GM21576 (cell line): ENCODE measurements at regions not wholly inside any gene's neighbourhood (a gene's known extent, or its start where the extent isn't known, plus 50 kb on each side); places are given as distances from the start of the nearest gene placed in this dataset.

Experiments used
- ATAC-seq: cut with Tn5 transposase; IDR thresholded peaks from one replicate; pipeline ENCODE4 v1.9.1; 2021; ENCODE audit warnings: mild to moderate bottlenecking, moderate library complexity; ENCODE audit not compliant: unreplicated experiment

DNA sequence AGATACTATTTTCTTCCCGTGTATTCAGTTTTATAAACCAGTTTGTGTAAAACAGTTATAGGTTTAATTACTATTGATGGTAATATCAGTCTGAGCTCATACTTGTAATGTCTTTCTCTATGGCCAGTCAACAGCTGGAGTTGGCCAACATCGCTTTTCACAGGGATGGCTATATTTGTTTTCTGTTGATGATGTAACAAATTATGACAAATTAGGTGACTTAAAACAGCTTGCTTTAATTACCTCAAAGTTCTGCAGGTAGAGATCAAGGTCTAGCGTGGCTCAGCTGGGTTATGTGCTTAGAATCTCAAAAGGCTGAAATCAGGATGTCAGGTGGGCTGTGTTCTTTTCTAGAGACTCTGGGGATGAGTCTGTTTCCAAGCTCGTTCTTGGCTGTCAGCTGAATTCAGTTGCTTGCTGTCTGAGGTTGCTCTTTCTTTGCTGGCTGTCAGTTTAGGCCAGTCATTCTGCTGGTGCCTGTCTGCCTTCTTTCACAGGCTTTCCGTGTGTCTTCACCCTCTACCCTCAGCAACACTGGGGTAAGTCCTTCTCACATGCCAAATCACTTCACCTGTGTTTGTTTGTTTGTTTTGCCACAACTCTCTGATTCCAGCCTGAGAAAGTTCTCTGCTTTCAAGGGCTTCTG, 370.2 kb upstream of the E2F7 start:
- no peak for ATAC-seq

DNA sequence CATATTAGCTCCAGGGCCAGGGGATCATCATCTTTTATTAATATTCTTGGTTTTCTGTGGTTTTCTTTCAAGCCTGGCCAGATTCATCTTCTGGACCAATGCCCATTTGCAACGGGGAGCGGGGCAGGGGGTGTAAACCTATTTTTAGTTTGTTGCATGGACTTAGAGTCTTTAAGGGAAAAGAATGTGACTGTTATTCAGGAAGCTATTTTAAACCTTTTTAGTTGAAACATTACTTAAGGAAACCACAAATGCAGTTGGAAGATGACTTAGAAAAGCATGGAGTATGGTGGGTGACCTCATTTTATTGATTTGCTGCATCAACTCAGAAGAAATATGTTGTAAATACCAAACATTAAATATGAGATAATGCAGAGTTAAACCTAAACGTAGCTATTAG, 368.4 kb upstream of the E2F7 start:
- no peak for ATAC-seq

DNA sequence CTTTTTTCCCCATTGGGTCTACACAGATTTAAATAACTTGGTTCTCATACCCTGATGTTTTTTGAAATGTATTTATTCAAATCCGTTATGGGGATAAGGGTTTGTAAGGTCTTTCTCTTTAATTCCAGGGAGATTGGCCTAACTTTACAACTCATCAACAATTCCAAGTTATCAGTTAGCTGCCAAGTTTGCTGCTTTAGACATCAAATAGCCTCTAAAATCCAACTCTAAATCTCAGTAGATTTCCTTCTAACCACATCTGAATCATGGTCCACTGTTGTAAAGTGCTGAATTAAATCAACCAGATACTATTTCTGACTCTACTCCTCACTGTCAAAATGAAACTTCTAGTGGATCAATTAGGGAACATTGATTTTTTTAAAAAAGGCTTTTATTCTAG, 364.1 kb upstream of the E2F7 start:
- ATAC-seq: no peak

DNA sequence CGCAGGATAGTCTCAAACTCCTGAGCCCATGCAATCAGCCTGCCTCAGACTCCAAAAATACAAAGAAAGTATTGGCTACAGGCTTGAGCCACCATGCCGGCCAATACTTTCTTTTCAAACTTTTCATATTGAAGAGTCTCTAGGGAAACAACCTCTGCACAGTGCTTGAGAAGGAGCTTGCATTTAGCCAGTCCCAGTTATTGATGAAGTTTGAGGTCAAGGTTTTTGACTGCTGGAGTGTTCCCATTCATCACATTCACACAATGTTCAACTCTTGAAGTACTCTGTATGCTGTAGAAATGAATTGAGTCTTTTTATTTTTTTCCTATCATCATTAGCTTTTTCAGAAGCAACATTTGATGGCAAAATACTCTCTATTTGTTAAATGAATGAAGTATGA, 355.8 kb upstream of the E2F7 start:
- ATAC-seq: no peak

DNA sequence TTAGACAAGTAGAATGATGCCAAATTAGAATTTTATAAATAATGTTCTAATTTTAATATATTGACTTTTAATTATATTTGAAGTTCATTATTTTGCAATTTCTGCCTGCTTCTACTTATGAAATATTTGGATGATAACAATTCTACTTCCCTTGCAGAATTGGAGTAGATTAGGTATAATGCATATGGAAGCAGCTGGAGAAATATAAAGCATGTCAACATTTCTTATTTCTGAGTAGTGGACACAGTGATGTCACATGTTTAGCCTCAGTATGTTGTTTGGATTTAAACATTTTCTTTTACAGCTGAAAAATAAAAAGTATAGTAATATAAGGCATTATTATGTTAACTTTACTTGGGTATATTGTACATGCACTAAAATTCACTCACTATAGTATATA, 344.2 kb upstream of the E2F7 start:
- no peak for ATAC-seq

DNA sequence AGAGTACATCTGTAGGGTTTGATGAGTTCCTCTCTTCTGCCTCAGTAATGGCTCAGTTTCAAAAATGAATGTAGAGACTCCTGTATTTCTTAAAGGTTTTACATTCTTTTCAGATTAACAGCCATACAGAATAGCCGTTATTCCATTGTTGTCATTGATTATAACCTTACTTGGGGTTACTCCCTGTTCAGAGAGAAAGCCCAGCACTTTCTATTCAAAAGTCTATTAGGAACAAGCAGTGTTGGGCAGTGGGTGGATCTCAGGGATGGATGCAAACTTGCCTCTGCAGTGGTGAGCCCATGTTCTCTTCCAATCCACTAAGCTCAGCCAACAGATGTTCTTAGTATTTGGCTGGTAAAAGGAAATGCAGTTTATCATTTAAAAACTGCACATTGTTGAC, 342.6 kb upstream of the E2F7 start:
- no peak for ATAC-seq

DNA sequence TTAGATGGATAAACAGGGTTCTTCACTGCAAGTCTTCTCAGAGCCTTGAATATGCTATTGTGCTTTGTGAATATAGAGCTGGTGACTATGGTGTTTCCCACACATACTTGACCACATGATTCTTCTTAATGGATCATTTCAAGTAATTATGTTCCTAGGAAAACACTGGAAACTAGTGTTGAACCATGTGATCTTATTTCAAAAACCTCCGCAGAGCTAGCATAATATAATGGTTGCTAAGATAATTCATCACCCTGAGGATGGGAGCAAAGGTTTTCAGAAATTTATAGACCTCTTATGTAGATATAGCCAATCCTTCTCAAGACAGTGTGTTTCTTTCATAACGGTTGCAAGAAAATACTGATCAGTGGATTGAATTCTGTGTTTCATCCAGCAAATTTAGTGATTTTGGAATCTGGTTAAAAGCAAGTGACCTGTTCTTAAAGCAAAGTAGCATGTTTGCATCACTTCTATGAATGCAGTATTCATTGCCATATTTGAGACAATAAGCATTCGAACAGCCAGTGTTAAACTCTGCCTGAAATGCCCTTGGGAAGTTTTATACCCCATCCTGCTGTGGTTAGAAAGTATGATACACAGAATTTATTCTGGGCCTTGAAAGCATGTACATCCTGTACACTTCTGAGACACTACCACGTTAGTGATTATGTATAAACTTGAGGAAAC, 341.0 kb upstream of the E2F7 start:
- no peak for ATAC-seq

DNA sequence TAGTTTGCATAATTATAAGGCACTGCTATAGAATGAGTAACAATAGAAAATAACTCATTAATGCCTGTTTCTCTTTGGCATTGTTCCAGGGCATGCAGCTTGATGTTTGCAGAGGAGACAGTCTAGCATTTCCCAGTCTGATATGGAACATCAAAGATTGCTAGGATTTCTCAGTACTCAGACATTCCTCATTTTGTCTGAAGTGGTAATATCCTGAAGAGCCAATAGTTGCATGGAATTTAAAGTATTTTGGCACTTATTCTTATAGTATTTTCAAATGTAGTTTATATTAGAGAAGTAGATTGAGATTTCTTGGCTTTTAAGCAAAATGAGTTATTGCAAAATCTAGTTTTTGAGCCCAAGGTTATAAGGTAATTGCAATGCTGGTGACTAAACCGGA, 337.3 kb upstream of the E2F7 start:
- no peak for ATAC-seq

DNA sequence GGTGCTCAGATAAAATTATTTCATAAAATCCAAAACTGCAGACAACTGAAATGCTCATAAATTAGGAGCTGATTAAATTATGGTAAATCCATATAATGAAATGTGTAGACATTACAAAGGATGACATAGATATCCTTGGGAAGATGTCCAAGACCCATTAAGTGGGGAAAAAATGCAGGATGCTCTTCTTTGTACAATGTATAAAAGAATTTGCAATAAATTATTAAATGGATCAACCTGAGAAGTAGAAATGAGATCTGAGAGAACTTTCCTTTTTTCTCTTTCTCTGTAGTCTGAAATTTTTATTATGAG, 336.4 kb upstream of the E2F7 start:
- no peak for ATAC-seq

DNA sequence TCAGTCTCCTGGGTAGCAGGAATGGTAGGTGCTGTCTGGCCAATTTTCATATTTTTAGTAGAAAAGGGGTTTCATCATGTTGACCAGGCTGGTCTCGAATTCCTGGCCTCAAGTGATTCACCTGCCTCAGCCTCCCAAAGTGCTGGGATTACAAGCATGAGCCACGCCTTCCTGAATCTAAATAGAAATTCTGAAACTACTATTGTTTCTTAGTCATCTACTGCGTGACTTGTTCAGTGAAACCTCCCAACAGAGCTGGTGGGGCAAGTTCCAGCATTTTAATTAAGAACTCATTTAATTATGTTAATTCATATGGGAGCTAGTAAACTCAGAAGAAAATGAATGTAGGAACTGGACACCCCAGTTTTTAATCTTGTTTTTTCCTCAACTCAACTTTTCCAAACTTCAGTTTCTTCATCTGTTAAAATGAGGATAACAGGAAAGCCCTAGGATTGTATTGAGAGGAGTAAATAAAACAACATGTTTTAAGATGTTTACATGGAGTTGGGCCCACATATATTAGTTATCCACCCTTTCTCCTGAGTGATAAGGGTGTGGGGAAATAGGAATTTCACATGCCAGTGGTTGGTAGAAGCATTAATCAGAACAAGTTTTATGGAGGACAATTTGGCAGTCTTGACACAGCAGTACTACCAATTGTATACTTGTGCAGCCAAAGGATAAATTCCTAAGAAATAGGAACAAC, 335.8 kb upstream of the E2F7 start:
- no peak for ATAC-seq

DNA sequence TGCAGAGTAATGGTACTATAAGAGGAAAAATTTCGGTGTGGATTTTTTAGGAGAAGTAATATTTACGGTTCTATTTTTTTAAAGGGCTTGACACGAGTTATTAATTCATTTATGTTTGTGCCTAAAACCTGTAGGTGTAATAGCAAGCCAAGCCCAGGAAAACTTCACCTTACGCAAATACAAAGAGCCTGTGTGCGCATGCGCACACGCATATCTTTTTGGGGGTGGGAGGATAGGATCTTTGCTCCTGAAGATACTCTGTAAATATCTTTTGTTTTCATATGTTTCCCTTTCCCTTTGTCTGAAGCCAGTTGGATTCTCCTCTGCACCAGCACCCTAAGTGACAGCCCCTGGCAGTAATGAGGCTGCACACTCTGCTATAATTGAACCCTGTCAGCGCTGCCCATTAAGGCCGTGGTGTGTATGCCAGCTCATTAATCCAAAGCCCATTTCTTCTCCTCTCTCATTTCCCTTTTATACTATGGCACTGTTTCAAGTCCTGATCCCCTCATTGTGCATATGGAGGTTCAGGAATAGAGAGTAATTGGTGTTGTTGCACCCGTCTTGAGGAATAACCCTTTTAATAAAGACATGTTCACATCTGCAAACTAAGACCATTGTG, 327.2 kb upstream of the E2F7 start:
- no peak for ATAC-seq

DNA sequence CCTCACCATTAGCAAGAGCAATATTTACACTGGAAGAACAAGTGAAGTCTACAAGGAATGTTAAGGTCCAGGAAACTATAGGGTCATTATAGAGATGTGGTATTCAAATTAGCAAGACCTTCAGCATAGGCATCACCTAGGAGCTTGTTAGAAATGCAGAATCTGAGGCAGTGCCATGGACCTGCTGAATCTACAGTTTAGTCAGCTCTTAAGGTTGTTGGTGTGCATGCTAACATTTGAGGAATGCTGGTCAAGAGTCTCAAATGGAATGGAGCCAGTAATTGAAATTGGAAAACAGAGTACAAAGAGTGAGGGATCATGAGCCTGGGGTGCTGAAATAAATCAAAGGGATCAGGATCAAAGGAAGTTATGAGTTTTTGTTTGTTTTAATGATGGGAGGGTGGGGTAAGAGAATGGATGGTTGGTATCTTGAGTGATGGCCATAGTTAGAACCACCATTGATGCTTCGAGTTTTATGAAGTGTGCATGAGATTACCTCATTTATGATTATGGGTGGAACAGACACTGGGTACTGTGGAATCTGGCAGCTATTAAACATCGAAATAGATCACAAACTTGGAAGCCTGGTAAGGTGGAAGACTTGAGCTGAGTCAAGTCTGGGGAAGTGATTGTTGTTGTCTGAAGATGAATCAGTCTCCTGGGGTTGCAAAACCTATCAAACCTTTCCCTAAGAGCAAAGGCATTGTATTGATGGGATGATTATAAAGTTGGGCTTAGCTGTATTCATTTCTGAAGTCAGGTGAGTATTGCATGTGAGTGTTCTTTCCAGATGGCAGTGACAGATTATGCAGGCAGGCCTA, 323.3 kb upstream of the E2F7 start:
- no peak for ATAC-seq

DNA sequence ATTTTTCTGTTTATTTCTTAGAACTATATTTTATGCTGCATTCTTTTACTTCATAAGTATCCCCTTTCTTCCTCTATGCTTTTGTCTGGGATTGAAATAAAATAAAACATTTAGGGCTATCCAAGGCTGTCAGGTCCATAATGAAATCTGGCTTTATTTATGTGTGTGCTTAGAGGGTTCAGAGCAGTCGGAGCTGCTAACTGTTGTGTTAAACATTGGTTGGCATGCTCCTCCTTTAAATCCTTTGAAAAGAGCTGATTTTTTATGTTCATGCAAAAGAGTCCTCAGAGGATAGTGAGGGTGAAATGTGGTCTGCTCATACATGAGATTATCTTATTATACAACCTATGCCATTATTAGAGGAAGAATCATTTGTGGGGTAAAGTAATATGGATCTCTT, 322.3 kb upstream of the E2F7 start:
- no peak for ATAC-seq

DNA sequence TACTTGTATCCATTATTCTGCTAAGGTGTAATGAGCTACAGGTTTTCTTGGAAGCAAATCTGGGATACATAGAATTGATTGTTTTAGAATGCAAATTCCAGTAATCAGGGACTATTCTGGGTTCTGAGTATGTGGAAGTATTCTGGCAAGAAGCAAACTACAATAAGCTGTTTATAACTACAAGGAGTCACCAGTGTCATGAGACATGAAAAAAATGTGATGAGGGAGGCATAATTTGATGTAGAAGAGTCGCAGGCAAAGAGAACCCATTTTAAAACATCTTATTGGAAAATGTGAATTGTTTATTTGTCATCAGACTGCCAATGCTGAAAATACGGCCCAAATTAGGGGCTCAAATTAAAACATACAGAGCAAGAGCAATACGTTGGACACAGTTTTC, 321.8 kb upstream of the E2F7 start:
- ATAC-seq: no peak

DNA sequence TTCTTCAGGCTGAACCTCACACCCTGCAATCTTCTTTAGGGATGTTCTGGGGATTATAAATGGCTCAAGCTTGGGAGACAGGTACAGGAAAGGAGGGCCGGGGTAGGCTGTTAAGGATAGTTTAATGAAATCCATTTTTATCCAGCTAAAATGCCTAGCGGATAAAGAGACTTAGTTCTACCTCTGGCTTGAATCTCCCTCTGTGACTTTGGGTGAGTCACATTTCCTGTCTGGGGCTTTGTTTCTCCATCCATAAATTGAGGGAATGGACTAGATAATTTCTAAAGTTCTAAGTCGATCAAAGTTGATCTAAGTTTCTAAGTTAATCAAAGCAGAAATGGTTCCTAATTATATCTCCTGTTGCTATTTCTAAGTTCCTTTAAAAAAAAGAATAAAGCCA, 319.6 kb upstream of the E2F7 start:
- no peak for ATAC-seq

DNA sequence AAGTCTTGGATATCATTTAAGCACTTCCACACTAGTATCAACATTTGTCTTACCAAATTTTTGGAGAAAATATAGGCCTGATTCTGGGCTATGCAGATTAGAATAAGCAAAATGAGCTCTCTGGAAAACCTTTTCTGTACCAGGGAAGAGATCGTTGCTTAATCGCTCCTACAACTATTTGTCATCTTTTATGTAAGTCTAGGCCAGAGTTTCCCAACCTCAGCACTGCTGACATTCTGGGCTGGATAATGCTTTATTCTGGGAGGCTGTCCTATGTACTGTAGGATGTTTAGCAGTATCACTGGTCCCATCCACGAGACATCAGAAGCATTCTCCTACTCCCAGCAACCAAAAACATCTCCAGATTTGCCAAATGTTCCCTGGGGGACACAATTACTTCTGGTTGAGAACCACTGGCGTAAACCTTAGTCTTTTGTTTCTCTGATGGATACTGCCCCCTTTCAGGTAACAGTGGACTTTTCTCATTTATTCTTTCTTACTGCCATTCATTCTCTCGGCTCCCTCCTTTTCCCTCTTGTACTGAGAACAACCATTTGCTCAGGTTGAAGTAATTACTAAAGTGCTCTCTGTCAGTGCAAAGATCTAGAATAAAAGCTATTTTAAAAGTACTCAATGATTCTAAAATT, 316.9 kb upstream of the E2F7 start:
- ATAC-seq: no peak

DNA sequence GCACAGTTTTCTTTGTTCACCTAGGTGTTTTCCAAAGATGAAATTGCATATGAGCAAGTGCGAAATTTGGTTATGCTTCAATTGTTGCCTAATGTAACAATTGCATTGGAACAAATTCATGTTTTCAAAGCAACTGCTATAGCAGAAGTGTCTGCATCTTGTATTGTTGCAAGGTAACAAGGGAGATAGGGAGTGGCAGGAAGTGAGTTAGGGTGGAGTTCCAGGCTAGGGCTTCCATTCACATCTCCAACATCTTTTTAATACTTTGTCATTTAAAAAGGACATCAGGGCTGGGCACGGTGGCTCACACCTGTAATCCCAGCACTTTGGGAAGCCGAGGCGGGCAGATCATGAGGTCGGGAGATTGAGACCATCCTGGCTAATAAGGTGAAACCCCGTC, 312.3 kb upstream of the E2F7 start:
- no peak for ATAC-seq

DNA sequence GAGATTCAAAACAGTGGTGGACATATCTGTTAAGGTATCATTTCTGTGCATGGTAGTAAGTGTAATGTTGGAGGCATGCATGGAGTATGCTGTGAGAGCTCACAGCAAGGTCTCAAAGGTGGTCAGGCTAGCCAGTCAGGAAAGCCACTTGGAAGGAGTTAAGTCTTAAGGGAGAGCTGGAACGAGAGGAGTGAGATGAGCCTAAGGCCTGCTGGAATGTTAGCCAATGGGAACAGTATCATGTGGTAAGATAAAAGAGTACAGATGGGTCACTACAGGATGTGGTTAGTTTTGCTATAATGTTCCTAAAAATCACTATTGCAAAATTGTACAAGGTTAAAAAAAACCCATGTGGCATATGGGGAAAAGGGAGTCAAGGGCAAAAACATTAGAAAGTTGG, 311.7 kb upstream of the E2F7 start:
- no peak for ATAC-seq

DNA sequence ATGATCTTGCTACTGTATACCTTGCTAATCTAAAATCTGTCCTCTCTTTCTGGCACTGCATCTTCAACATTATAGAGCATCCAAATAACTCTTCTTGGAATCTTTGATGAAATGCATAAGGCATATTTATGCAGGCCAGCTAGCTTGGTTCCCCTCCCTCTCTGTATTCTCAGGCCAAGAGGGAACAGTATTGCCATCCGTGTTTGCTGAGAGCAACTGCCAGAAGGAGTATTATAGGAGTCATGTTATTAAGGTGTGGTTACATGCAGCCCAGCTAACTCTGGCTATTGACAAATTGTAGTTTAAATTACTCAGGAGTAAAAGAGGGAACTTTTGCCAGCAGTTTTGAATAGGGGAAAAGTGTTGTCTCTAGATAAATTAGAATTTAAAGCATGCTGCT, 309.3 kb upstream of the E2F7 start:
- ATAC-seq: no peak

DNA sequence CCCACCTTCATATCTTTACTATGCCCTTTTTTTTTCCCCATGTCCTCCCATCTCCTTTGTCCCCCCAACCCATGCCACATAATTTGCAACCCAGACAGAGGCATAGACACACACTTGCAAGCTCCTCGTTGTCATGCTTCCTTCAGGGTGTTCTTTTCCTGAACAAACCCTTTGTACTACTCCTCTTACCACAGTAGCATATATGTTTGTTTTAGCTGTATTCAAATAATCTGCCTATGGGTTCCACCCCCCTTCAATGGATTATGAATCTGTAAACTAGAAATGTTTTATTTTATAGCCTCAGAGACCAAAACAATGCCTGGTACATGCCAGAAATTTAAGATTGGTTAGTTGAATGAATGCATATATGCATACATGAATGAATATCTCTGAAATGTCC, 307.1 kb upstream of the E2F7 start:
- ATAC-seq: no peak

DNA sequence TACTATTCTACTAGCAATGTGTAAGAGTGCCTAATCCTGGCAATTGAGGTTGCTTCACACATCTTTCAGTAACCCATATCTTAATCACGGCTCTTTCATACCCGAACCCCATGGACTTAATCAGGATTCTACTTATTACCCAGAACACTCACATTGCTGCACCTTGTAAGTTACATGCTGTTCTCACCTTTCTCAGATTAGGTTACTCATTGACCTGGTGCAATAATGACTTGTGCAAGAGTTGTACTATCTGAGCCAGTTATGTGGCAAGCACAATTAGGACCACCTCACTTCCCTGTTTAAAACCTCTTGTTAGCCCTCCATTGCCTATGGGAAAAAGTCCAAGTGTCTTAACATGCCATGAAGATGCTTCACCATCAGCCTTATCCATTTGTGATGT, 306.7 kb upstream of the E2F7 start:
- ATAC-seq: no peak
